Neural cell (in vitro differentiated cells): ENCODE measurements at regions not wholly inside any gene's neighbourhood (a gene's known extent, or its start where the extent isn't known, plus 50 kb on each side); places are given as distances from the start of the nearest gene placed in this dataset.

Experiments used
- H2AFZ ChIP-seq: fragments of 200-600, 300-800 bp; sonication (generic), shearing (Covaris generic); 2 replicates; pipeline ENCODE4 v1.6.0; 2014; ENCODE audit warnings: low read depth, mild to moderate bottlenecking, antibody characterized with exemption, low read length, moderate library complexity
- H3F3A ChIP-seq: fragments of 200-600 bp; shearing (Covaris generic); 2 replicates; pipeline ENCODE4 v1.6.1; 2016; ENCODE audit warnings: mild to moderate bottlenecking, moderate library complexity, mixed read lengths, antibody characterized with exemption, low read length; ENCODE audit not compliant: insufficient read depth, poor library complexity, severe bottlenecking
- H3K27ac ChIP-seq: fragments of 200-600, 300-800 bp; sonication (generic), shearing (Covaris generic); 2 replicates; pipeline ENCODE4 v1.5.1; 2014; ENCODE audit warnings: mild to moderate bottlenecking, low read length, moderate library complexity
- H3K27me3 ChIP-seq: fragments of 300-800, 200-600 bp; sonication (generic), shearing (Covaris generic); 2 replicates; pipeline ENCODE4 v1.6.0; 2014; ENCODE audit warnings: mild to moderate bottlenecking, low read depth, low read length, moderate library complexity; ENCODE audit not compliant: insufficient read depth
- H3K36me3 ChIP-seq: fragments of 300-800, 200-600 bp; sonication (generic), shearing (Covaris generic); 2 replicates; pipeline ENCODE4 v1.5.1; 2014; ENCODE audit warnings: mild to moderate bottlenecking, antibody characterized with exemption, low read length, moderate library complexity; ENCODE audit not compliant: insufficient read depth
- H3K4me2 ChIP-seq: fragments of 300-800, 200-600 bp; sonication (generic), shearing (Covaris generic); 2 replicates; pipeline ENCODE4 v1.6.0; 2014; ENCODE audit warnings: mild to moderate bottlenecking, low read length
- H3K4me3 ChIP-seq: fragments of 300-800, 200-600 bp; sonication (generic), shearing (Covaris generic); 2 replicates; pipeline ENCODE4 v1.5.1; 2014; ENCODE audit warnings: mild to moderate bottlenecking, low read length, moderate library complexity
- H3K79me2 ChIP-seq: fragments of 200-600 bp; shearing (Covaris generic); replicated peaks from 2 replicates; pipeline ENCODE4 v1.6.0; 2014; ENCODE audit warnings: mild to moderate bottlenecking, low read length, moderate library complexity; ENCODE audit not compliant: insufficient read depth
- H3K9ac ChIP-seq: fragments of 300-800, 200-600 bp; sonication (generic), shearing (Covaris generic); 2 replicates; pipeline ENCODE4 v1.6.1; 2016; ENCODE audit warnings: mild to moderate bottlenecking, low read length, mixed read lengths
- H3K9me2 ChIP-seq: fragments of 200-600 bp; shearing (Covaris generic); 2 replicates; pipeline ENCODE4 v1.6.1; 2016; ENCODE audit warnings: mild to moderate bottlenecking, low read length, mixed read lengths; ENCODE audit not compliant: insufficient read depth
- H3K9me3 ChIP-seq: fragments of 200-600, 300-800 bp; sonication (generic), shearing (Covaris generic); 2 replicates; pipeline ENCODE4 v1.6.1; 2016; ENCODE audit warnings: mild to moderate bottlenecking, mixed run types, low read length, moderate library complexity, mixed read lengths
- H4K20me1 ChIP-seq: fragments of 200-600 bp; shearing (Covaris generic); 2 replicates; pipeline ENCODE4 v1.6.1; 2016; ENCODE audit warnings: mild to moderate bottlenecking, mixed run types; ENCODE audit not compliant: insufficient read depth
- CTCF ChIP-seq: fragments of 450-650 bp; IDR thresholded peaks from 2 replicates; pipeline ENCODE4 v1.5.1; 2014; ENCODE audit warnings: antibody characterized with exemption, mild to moderate bottlenecking, moderate library complexity; ENCODE audit not compliant: poor library complexity, severe bottlenecking
- EP300 ChIP-seq: fragments of 450-650 bp; conservative IDR thresholded peaks from 2 replicates; pipeline ENCODE4 v1.6.1; 2014; ENCODE audit warnings: antibody characterized with exemption, mild to moderate bottlenecking, moderate library complexity; ENCODE audit not compliant: poor library complexity, severe bottlenecking
- EZH2 ChIP-seq: fragments of 200-600, 300-800 bp; shearing (Covaris generic), sonication (generic); IDR thresholded peaks from 2 replicates; pipeline ENCODE4 v1.6.1; 2014; ENCODE audit warnings: antibody characterized with exemption, low read length, borderline replicate concordance, mild to moderate bottlenecking; ENCODE audit not compliant: insufficient read depth, poor library complexity, severe bottlenecking
- MXI1 ChIP-seq: fragments of 450-650 bp; conservative IDR thresholded peaks from 2 replicates; pipeline ENCODE4 v1.6.1; 2014; ENCODE audit warnings: antibody characterized with exemption, mild to moderate bottlenecking; ENCODE audit not compliant: poor library complexity, severe bottlenecking
- POLR2AphosphoS5 ChIP-seq: IDR thresholded peaks from 2 replicates; pipeline ENCODE4 v1.6.1; 2012
- RAD21 ChIP-seq: fragments of 450-650 bp; conservative IDR thresholded peaks from 2 replicates; pipeline ENCODE4 v1.6.1; 2014; ENCODE audit warnings: antibody characterized with exemption, mild to moderate bottlenecking, moderate library complexity
- REST ChIP-seq: IDR thresholded peaks from 2 replicates; pipeline ENCODE4 v1.6.1; 2012; ENCODE audit warnings: borderline replicate concordance
- SMC3 ChIP-seq: fragments of 450-650 bp; conservative IDR thresholded peaks from 2 replicates; pipeline ENCODE4 v1.6.1; 2014; ENCODE audit warnings: antibody characterized with exemption, mild to moderate bottlenecking, moderate library complexity; ENCODE audit not compliant: poor library complexity
- TAF1 ChIP-seq: IDR thresholded peaks from 2 replicates; pipeline ENCODE4 v1.6.1; 2012; ENCODE audit warnings: low read depth

- no peaks in the 10 kb centered on the region for H3K9me3 ChIP-seq
- no peaks in the 10 kb centered on the region for H4K20me1 ChIP-seq
- H3K4me2 ChIP-seq, result peak overlapping the region; percentile 30
- no peaks in the 10 kb centered on the region for H3K27me3 ChIP-seq
- no peaks in the 10 kb centered on the region for H3K79me2 ChIP-seq
- H3K9ac ChIP-seq, result peak overlapping the region; percentile 48
- TF ChIP-seq EZH2, result no peak
- peak; percentile 31 for TF ChIP-seq POLR2AphosphoS5
- no peak for TF ChIP-seq CTCF
- TF ChIP-seq TAF1, result no peak
- TF ChIP-seq MXI1, result no peak
- TF ChIP-seq SMC3, result peak; percentile 53
- TF ChIP-seq EP300, result peak; percentile 54
- TF ChIP-seq REST, result peak; percentile 17
- peak; percentile 47 for TF ChIP-seq RAD21
- H3K9me2 ChIP-seq, result no peaks in the 10 kb centered on the region
- no peaks in the 10 kb centered on the region for H3K36me3 ChIP-seq
- no peaks in the 10 kb centered on the region for H3F3A ChIP-seq
- H3K27ac ChIP-seq, result peak overlapping the region; percentile 77
- H3K4me3 ChIP-seq, result peak overlapping the region; percentile 32
- peak overlapping the region; percentile 11 for H2AFZ ChIP-seq
Observed at GRCh38 chr5:124162767-124163532, 583.5 kb downstream of the ZNF608 start.

GRCh38 chr5:124161266-124161665, 585.2 kb downstream of the ZNF608 start:
- no peaks in the 10 kb centered on the region for H3K36me3 ChIP-seq
- H4K20me1 ChIP-seq, result no peaks in the 10 kb centered on the region
- no peak overlapping the region for H3K9ac ChIP-seq
- H3K4me2 ChIP-seq, result no peak overlapping the region
- no peaks in the 10 kb centered on the region for H3K9me3 ChIP-seq
- no peaks in the 10 kb centered on the region for H3F3A ChIP-seq
- TF ChIP-seq REST (no peak), TAF1 (no peak), MXI1 (no peak)
- H3K4me3 ChIP-seq, result no peak overlapping the region
- no peak overlapping the region for H2AFZ ChIP-seq
- H3K27me3 ChIP-seq, result no peaks in the 10 kb centered on the region
- no peaks in the 10 kb centered on the region for H3K79me2 ChIP-seq
- H3K27ac ChIP-seq, result no peak overlapping the region
- no peaks in the 10 kb centered on the region for H3K9me2 ChIP-seq
